ENCODE measurements at regions not wholly inside any gene's neighbourhood (a gene's known extent, or its start where the extent isn't known, plus 50 kb on each side); places are given as distances from the start of the nearest gene placed in this dataset.

DNA sequence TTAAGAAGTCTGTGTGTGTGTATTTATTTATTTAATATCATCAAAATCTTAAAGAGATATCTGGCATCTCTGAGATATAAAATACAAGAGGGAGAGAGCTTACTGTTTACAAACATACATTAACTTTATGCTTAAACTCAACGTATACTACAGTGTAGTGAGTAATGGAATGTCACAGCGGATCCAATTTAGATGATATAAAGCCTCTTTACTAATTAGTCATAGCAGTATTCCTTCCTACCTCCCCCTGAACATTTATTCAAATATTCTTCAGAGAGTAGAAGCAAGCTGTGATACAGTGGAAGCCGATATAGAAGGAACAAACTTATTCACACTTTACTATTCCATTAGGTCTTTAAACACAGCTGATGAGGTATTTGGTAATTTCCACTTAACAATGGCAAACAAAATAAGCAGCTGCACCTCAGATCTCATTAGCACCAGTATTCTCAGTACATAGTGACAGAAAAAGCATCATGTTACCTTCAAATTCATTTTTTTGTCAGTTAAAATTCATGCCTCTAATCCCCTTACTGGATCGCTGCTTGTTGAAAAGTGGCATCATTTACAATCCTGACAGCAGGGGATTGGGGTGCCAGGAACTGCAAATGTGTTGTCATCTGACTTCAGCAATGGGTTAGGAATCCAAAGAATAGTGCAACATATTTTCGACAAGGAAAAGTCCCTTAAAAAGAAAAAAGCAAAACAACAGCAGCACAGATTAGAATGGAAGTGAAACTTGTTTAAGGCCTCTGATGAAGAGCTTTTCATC, 658.7 kb upstream of the EPHA5 start:
- in situ Hi-C loops (cut with MboI; ENCODE audit: low pct_ligation_motif_present in 1 of 4, low pct_unique_long_range_greater_than_20kb in 1 of 4, low sequenced_read_pairs in 3 of 4) (no loop called here), intact Hi-C loops (cut with DNase I; ENCODE audit: low total_unique reads) (no loop called here)
- no peaks in the 10 kb centered on the region for H3K4me1 ChIP-seq
- H3K36me3 ChIP-seq, result no peaks in the 10 kb centered on the region
- no peak for TF ChIP-seq EP300 (IDR thresholded peaks at IDR 0.05; ENCODE audit: low read depth)
- TF ChIP-seq POLR2A (IDR thresholded peaks at IDR 0.05), result no peak
- TF ChIP-seq POLR2AphosphoS5 (IDR thresholded peaks at IDR 0.05), result no peak
- TF ChIP-seq, protein P1, sequence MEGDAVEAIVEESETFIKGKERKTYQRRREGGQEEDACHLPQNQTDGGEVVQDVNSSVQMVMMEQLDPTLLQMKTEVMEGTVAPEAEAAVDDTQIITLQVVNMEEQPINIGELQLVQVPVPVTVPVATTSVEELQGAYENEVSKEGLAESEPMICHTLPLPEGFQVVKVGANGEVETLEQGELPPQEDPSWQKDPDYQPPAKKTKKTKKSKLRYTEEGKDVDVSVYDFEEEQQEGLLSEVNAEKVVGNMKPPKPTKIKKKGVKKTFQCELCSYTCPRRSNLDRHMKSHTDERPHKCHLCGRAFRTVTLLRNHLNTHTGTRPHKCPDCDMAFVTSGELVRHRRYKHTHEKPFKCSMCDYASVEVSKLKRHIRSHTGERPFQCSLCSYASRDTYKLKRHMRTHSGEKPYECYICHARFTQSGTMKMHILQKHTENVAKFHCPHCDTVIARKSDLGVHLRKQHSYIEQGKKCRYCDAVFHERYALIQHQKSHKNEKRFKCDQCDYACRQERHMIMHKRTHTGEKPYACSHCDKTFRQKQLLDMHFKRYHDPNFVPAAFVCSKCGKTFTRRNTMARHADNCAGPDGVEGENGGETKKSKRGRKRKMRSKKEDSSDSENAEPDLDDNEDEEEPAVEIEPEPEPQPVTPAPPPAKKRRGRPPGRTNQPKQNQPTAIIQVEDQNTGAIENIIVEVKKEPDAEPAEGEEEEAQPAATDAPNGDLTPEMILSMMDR (IDR thresholded peaks at IDR 0.05), result no peak
- H3K9me3 ChIP-seq, result peaks cover 0 to 7% of the 10 kb centered on the region in 2 donors
- no peak for DNase-seq
- H3K4me3 ChIP-seq, result no peak overlapping the region
- no peaks in the 10 kb centered on the region for H3K27me3 ChIP-seq
- no peak overlapping the region for H3K27ac ChIP-seq
- 66 to 70% methylated on average over 5 of the region's 5 CpGs for WGBS, 2 donors (ENCODE audit: low coverage in 1 of 2)

DNA sequence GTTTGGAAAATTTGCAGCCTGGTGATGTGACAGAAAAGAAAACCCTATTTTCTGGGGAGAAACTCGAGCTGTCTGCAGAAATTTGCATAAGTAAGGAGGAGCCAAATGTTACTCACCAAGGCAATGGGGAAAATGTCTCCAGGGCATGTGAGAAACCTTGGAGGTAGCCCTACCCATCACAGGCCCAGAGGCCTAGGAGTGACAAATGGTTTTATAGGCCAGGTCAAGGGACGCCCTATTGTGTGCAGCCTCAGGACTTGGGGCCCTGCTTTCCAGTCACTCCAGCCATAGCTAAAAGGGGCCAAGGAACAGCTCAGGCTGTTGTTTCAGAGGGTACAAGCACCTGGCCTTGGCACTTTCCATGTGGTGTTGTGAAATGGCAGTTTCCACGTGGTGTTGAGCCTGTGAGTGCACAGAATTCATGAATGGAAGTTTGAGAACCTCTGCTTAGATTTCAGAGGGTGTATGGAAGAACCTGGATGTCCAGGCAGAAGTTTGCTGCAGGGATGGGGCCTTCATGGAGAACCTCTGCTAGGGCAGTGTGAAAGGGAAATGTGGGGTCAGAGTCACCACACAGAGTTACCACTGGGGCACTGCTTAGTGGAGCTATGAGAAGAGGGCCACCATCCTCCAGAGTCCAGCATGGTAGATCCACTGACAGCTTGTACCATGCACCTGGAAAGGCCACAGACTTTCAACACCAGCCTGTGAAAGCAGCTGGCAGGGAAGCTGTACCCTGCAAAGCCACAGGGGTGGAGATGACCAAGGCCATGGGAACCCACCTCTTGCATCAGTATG, 637.6 kb upstream of the EPHA5 start:
- Histone ChIP-seq H3K4me1 (no peaks in the 10 kb centered on the region), H3K27ac (no peak overlapping the region), H3K9me3 (no peaks in the 10 kb centered on the region), H3K4me3 (no peak overlapping the region), H3K27me3 (no peaks in the 10 kb centered on the region), H3K36me3 (no peaks in the 10 kb centered on the region)
- in situ Hi-C loops (cut with MboI; ENCODE audit: low pct_ligation_motif_present in 1 of 4, low pct_unique_long_range_greater_than_20kb in 1 of 4, low sequenced_read_pairs in 3 of 4), result no loop called here
- no peak for TF ChIP-seq POLR2AphosphoS5 (IDR thresholded peaks at IDR 0.05)
- TF ChIP-seq, protein P1 (IDR thresholded peaks at IDR 0.05), result no peak
- TF ChIP-seq EP300 (IDR thresholded peaks at IDR 0.05; ENCODE audit: low read depth), result no peak
- no peak for TF ChIP-seq POLR2A (IDR thresholded peaks at IDR 0.05)
- DNase-seq, result no peak
- intact Hi-C loops (cut with DNase I; ENCODE audit: low total_unique reads), result no loop called here
- 29 to 59% methylated on average over 1 to 3 of the region's 3 CpGs for WGBS, 2 donors (ENCODE audit: low coverage in 1 of 2)

DNA sequence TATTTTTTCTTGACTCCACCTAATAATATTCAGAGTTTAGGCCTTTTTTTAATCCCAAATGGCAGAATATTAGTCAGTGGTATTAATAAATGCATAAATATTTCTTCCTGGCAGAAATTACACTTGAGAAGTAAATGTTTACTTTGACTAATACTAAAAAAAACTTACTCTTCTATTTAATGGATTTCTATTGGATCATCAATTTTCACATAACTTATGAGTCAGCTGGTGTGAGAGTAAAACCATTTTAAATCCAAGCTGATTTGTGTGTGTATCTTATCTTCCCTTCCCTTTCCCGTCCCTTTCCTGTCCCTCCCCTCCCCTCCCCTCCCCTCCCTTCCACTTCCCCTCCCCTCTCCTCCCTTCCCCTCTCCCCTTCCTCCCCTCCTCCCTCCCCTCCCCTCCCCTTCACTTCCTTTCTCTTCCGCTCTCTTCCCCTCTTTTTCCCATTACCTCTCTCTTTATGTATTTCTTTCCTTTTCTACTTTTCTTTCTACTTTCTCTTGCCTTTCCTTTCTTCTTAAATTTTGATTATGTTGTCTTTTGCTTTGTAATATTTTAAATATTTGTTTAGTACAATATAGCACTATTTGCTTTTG, 630.1 kb upstream of the EPHA5 start:
- no peaks in the 10 kb centered on the region for H3K9me3 ChIP-seq
- DNase-seq, result no peak
- no peaks in the 10 kb centered on the region for H3K27me3 ChIP-seq
- no peak for TF ChIP-seq POLR2A (IDR thresholded peaks at IDR 0.05)
- TF ChIP-seq POLR2AphosphoS5 (IDR thresholded peaks at IDR 0.05), result no peak
- TF ChIP-seq, protein P1 (IDR thresholded peaks at IDR 0.05), result no peak
- TF ChIP-seq EP300 (IDR thresholded peaks at IDR 0.05; ENCODE audit: low read depth), result no peak
- no peaks in the 10 kb centered on the region for H3K36me3 ChIP-seq
- in situ Hi-C loops (cut with MboI; ENCODE audit: low pct_ligation_motif_present in 1 of 4, low pct_unique_long_range_greater_than_20kb in 1 of 4, low sequenced_read_pairs in 3 of 4), result no loop called here
- H3K4me1 ChIP-seq, result no peaks in the 10 kb centered on the region
- H3K4me3 ChIP-seq, result no peak overlapping the region
- intact Hi-C loops (cut with DNase I; ENCODE audit: low total_unique reads), result no loop called here
- no peak overlapping the region for H3K27ac ChIP-seq
- 47% methylated on average over 2 of the region's 2 CpGs; no CpG with 5 or more reads in 1 of the 2 donors for WGBS, 2 donors (ENCODE audit: low coverage in 1 of 2)

GRCh38 chr4:66298569-66298968, 628.3 kb upstream of the EPHA5 start:
- Histone ChIP-seq H3K9me3 (no peaks in the 10 kb centered on the region), H3K4me3 (no peak overlapping the region), H3K36me3 (no peaks in the 10 kb centered on the region), H3K27me3 (no peaks in the 10 kb centered on the region), H3K27ac (no peak overlapping the region), H3K4me1 (no peaks in the 10 kb centered on the region)
- 25 to 65% methylated on average over 1 of the region's 1 CpG for WGBS, 2 donors (ENCODE audit: low coverage in 1 of 2)
- DNase-seq, result no peak
- in situ Hi-C loops (cut with MboI; ENCODE audit: low pct_ligation_motif_present in 1 of 4, low pct_unique_long_range_greater_than_20kb in 1 of 4, low sequenced_read_pairs in 3 of 4) (no loop called here), intact Hi-C loops (cut with DNase I; ENCODE audit: low total_unique reads) (no loop called here)
- no peak for TF ChIP-seq EP300 (IDR thresholded peaks at IDR 0.05; ENCODE audit: low read depth)
- no peak for TF ChIP-seq POLR2A (IDR thresholded peaks at IDR 0.05)
- TF ChIP-seq, protein P1 (IDR thresholded peaks at IDR 0.05), result no peak
- TF ChIP-seq POLR2AphosphoS5 (IDR thresholded peaks at IDR 0.05), result no peak
